H9 (cell line): ENCODE measurements at regions not wholly inside any gene's neighbourhood (a gene's known extent, or its start where the extent isn't known, plus 50 kb on each side); places are given as distances from the start of the nearest gene placed in this dataset.
A peak's percentile ranks its signal among the peaks of the same experiment; 100 is the strongest.

Experiments used
- DNase-seq: peaks from one replicate; pipeline ENCODE4 v3.0.0-alpha.2; 2017
- H2AFZ ChIP-seq: one replicate; pipeline ENCODE4 v1.6.1; 2013; ENCODE audit warnings: mild to moderate bottlenecking, low read length, control low read depth, moderate library complexity
- H2AK5ac ChIP-seq: 2 replicates; pipeline ENCODE4 v1.6.1; 2013; ENCODE audit warnings: low read length, control low read depth, mixed read lengths; ENCODE audit not compliant: insufficient read length
- H2BK120ac ChIP-seq: one replicate; pipeline ENCODE4 v1.6.1; 2013; ENCODE audit warnings: low read depth, mild to moderate bottlenecking, low read length, control low read depth, inconsistent platforms; ENCODE audit not compliant: poor library complexity, severe bottlenecking
- H2BK12ac ChIP-seq: 2 replicates; pipeline ENCODE4 v1.6.1; 2013; ENCODE audit warnings: low read length, control low read depth, mixed read lengths, low read depth; ENCODE audit not compliant: insufficient read length
- H2BK15ac ChIP-seq: 2 replicates; pipeline ENCODE4 v1.6.1; 2013; ENCODE audit warnings: low read depth, low read length, control low read depth
- H2BK20ac ChIP-seq: one replicate; pipeline ENCODE4 v1.6.1; 2013; ENCODE audit warnings: low read depth, mild to moderate bottlenecking, low read length, control low read depth, inconsistent platforms; ENCODE audit not compliant: poor library complexity, severe bottlenecking
- H2BK5ac ChIP-seq: 2 replicates; pipeline ENCODE4 v1.6.1; 2013; ENCODE audit warnings: low read length, control low read depth, mixed read lengths; ENCODE audit not compliant: insufficient read length
- H3K14ac ChIP-seq: 2 replicates; pipeline ENCODE4 v1.6.1; 2013; ENCODE audit warnings: low read length, control low read depth; ENCODE audit not compliant: insufficient read depth
- H3K18ac ChIP-seq: 2 replicates; pipeline ENCODE4 v1.6.1; 2013; ENCODE audit warnings: low read depth, mild to moderate bottlenecking, mixed read lengths, low read length, control low read depth; ENCODE audit not compliant: insufficient read length
- H3K23ac ChIP-seq: 2 replicates; pipeline ENCODE4 v1.6.1; 2013; ENCODE audit warnings: low read length, control low read depth, mixed read lengths, low read depth; ENCODE audit not compliant: insufficient read length
- H3K23me2 ChIP-seq: 2 replicates; pipeline ENCODE4 v1.6.1; 2013; ENCODE audit warnings: low read depth, mild to moderate bottlenecking, mixed read lengths, low read length, control low read depth; ENCODE audit not compliant: insufficient read length, poor library complexity, severe bottlenecking
- H3K27ac ChIP-seq: 2 replicates; pipeline ENCODE4 v1.5.1; 2013; ENCODE audit warnings: low read length, control low read depth, mixed read lengths, low read depth; ENCODE audit not compliant: insufficient read length
- H3K27me3 ChIP-seq: 2 replicates; pipeline ENCODE4 v1.6.1; 2013; ENCODE audit warnings: low read length, control low read depth, inconsistent platforms; ENCODE audit not compliant: insufficient read depth
- H3K4ac ChIP-seq: 2 replicates; pipeline ENCODE4 v1.6.1; 2013; ENCODE audit warnings: low read depth, mild to moderate bottlenecking, control low read depth, inconsistent platforms, low read length, moderate library complexity
- H3K4me1 ChIP-seq: 2 replicates; pipeline ENCODE4 v1.6.1; 2013; ENCODE audit warnings: low read length, control low read depth, inconsistent platforms; ENCODE audit not compliant: insufficient read depth
- H3K4me2 ChIP-seq: 2 replicates; pipeline ENCODE4 v1.6.1; 2013; ENCODE audit warnings: low read length, control low read depth, mixed read lengths; ENCODE audit not compliant: insufficient read length, insufficient read depth
- H3K56ac ChIP-seq: 2 replicates; pipeline ENCODE4 v1.6.1; 2013; ENCODE audit warnings: low read depth, mild to moderate bottlenecking, mixed read lengths, low read length, control low read depth; ENCODE audit not compliant: insufficient read length
- H3K79me1 ChIP-seq: 2 replicates; pipeline ENCODE4 v1.6.1; 2013; ENCODE audit warnings: low read depth, mild to moderate bottlenecking, moderate library complexity, low read length, control low read depth, inconsistent platforms; ENCODE audit not compliant: insufficient read depth, poor library complexity, severe bottlenecking
- H3K79me2 ChIP-seq: 2 replicates; pipeline ENCODE4 v1.6.1; 2013; ENCODE audit warnings: low read length, control low read depth, inconsistent platforms; ENCODE audit not compliant: insufficient read depth
- H3K9ac ChIP-seq: 2 replicates; pipeline ENCODE4 v1.6.1; 2013; ENCODE audit warnings: low read length, control low read depth, mixed read lengths; ENCODE audit not compliant: insufficient read length; ENCODE audit errors: extremely low read depth
- H3K9me3 ChIP-seq: one replicate; pipeline ENCODE4 v1.6.1; 2013; ENCODE audit warnings: low read depth, low read length, inconsistent platforms; ENCODE audit not compliant: control insufficient read depth
- H3T11ph ChIP-seq: one replicate; pipeline ENCODE4 v1.6.1; 2013; ENCODE audit warnings: mild to moderate bottlenecking, low read length, control low read depth, inconsistent platforms
- H4K20me1 ChIP-seq: one replicate; pipeline ENCODE4 v1.6.1; 2013; ENCODE audit not compliant: control insufficient read depth, insufficient read length, insufficient read depth
- H4K5ac ChIP-seq: 2 replicates; pipeline ENCODE4 v1.6.1; 2013; ENCODE audit warnings: low read depth, mild to moderate bottlenecking, mixed read lengths, low read length, control low read depth; ENCODE audit not compliant: insufficient read length
- H4K8ac ChIP-seq: replicated peaks from 2 replicates; pipeline ENCODE4 v1.6.1; 2013; ENCODE audit warnings: low read length, control low read depth, mixed read lengths, low read depth; ENCODE audit not compliant: insufficient read length
- H4K91ac ChIP-seq: 2 replicates; pipeline ENCODE4 v1.6.1; 2013; ENCODE audit warnings: low read depth, mild to moderate bottlenecking, moderate library complexity, mixed read lengths, low read length, control low read depth; ENCODE audit not compliant: insufficient read length
- H3K27ac Mint-ChIP-seq, 3 experiments: 2 replicates in 2 of 3; 3 replicates in 1 of 3; pipeline ENCODE4 v1.8.0; 2020 to 2021; ENCODE audit warnings: mixed read lengths in 3 of 3, mild to moderate bottlenecking in 1 of 3, moderate library complexity in 1 of 3
- H3K27me3 Mint-ChIP-seq: 2 replicates; pipeline ENCODE4 v1.8.0; 2021; ENCODE audit warnings: low read depth, mild to moderate bottlenecking, moderate library complexity, mixed read lengths
- H3K36me3 Mint-ChIP-seq, 3 experiments: 2 replicates in 2 of 3; 3 replicates in 1 of 3; pipeline ENCODE4 v1.8.0; 2020 to 2021; ENCODE audit warnings: low read depth in 3 of 3, mixed read lengths in 3 of 3; ENCODE audit not compliant: insufficient read depth in 1 of 3
- H3K4me1 Mint-ChIP-seq, 2 experiments: 2 replicates each; pipeline ENCODE4 v1.8.0; 2020; ENCODE audit warnings: mixed read lengths in 2 of 2
- H3K4me3 Mint-ChIP-seq, 2 experiments: 2 replicates in 1 of 2; 3 replicates in 1 of 2; pipeline ENCODE4 v1.8.0; 2020 to 2021; ENCODE audit warnings: mild to moderate bottlenecking in 2 of 2, mixed read lengths in 2 of 2, moderate library complexity in 1 of 2
- H3K9me3 Mint-ChIP-seq, 2 experiments: 2 replicates in 1 of 2; 3 replicates in 1 of 2; pipeline ENCODE4 v1.8.0; 2020; ENCODE audit warnings: mild to moderate bottlenecking in 2 of 2, mixed read lengths in 2 of 2, moderate library complexity in 1 of 2
- WGBS: extraction: QIAGEN DNeasy Blood & Tissue Kit; methylation state at CpG from one replicate; pipeline ENCODE4 v1.1.7; 2013; ENCODE audit warnings: missing lambda C conversion rate, low lambda C conversion rate, mixed read lengths; ENCODE audit not compliant: insufficient read length; ENCODE audit errors: extremely low coverage; 5-methylcytosine and 5-hydroxymethylcytosine counted together
- TF ChIP-seq, protein P1 (sequence below): fragments of 200-600 bp; sonication (generic); conservative IDR thresholded peaks from 3 replicates; pipeline ENCODE4 v1.8.0; 2021; ENCODE audit warnings: antibody characterized with exemption, mild to moderate bottlenecking

DNA sequence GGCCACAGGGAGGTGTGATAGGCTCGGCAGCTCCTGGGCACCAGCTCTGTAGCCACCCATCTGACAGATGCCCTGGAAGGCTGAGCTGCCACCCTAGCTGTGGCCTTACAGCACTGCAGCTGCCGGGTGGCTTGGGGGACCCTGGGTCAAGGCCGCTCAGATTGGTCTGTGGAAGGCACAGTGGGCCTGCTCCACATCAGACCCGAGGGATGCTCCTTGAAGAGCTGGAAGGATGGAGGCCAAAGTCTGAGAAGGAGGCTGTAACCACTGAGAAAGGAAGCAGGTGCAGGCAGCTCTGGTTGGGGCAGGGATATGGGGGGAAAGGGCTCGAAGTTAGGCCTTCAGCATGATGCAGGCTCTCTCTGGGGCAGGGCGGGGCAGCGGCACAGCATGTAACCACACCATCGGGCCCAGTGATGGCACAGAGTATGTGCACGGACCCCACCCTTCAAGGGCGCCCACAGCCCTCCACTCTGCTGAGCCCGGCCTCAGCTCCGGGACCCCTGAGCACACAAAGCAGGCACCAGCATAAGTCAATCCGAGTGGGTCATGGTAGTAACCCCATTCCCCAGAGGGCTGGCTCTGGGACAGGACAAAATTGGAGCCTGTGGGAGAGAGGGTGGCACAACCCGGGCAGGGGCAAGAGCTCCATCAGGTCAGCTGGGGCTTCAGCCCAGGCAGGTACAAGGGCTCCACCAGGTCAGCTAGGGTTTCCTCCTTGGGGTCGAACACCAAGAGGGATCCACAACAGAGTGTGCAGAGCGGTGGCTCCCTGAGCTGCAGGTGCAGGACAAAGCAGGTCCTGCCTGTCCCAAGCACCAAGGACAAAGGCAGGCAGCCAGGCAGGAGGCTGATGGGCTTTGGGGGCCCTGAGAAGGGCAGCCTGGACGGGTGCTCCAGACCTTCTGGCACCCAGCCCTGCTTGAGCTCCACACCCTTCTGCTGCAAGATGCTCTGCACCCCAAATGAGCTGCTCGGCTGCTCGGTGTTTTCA, 1511.1 kb downstream of the BRD1 start:
- Histone ChIP-seq H3K4me1 (peaks cover 3% of the 10 kb centered on the region; the same call in 1 of the 2 replicates), H2BK5ac (no peak overlapping the region), H3K4me2 (no peak overlapping the region), H2BK15ac (no peak overlapping the region), H2AFZ (no peak overlapping the region), H4K5ac (no peak overlapping the region), H4K8ac (no peak overlapping the region), H3T11ph (no peak overlapping the region), H3K9ac (no peak overlapping the region), H3K27me3 (no peaks in the 10 kb centered on the region), H3K18ac (no peak overlapping the region), H2BK12ac (no peak overlapping the region), H2BK20ac (no peak overlapping the region), H4K20me1 (no peaks in the 10 kb centered on the region), H3K27ac (no peak overlapping the region), H2AK5ac (no peak overlapping the region), H4K91ac (no peak overlapping the region), H3K9me3 (no peaks in the 10 kb centered on the region), H3K79me1 (no peaks in the 10 kb centered on the region), H3K4ac (no peak overlapping the region), H2BK120ac (no peak overlapping the region), H3K23me2 (no peaks in the 10 kb centered on the region), H3K79me2 (no peaks in the 10 kb centered on the region), H3K56ac (no peak overlapping the region), H3K23ac (no peak overlapping the region), H3K14ac (no peak overlapping the region)
- TF ChIP-seq, protein P1, sequence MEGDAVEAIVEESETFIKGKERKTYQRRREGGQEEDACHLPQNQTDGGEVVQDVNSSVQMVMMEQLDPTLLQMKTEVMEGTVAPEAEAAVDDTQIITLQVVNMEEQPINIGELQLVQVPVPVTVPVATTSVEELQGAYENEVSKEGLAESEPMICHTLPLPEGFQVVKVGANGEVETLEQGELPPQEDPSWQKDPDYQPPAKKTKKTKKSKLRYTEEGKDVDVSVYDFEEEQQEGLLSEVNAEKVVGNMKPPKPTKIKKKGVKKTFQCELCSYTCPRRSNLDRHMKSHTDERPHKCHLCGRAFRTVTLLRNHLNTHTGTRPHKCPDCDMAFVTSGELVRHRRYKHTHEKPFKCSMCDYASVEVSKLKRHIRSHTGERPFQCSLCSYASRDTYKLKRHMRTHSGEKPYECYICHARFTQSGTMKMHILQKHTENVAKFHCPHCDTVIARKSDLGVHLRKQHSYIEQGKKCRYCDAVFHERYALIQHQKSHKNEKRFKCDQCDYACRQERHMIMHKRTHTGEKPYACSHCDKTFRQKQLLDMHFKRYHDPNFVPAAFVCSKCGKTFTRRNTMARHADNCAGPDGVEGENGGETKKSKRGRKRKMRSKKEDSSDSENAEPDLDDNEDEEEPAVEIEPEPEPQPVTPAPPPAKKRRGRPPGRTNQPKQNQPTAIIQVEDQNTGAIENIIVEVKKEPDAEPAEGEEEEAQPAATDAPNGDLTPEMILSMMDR, result no peak
- H3K4me3 Mint-ChIP-seq, result no peak overlapping the region
- peaks cover 10% of the 10 kb centered on the region in 2 experiments; a peak in 4 of 5 replicates for H3K9me3 Mint-ChIP-seq
- H3K27me3 Mint-ChIP-seq, result peaks cover 24% of the 10 kb centered on the region
- peaks cover 33 to 34% of the 10 kb centered on the region in 2 experiments for H3K4me1 Mint-ChIP-seq
- H3K27ac Mint-ChIP-seq, result no peak overlapping the region
- H3K36me3 Mint-ChIP-seq, result peaks cover 2 to 8% (median 3%) of the 10 kb centered on the region in 3 experiments; a peak in 5 of 7 replicates
- no CpG with 5 or more reads among the region's 19 CpGs for WGBS
- DNase-seq, result peak; percentile 20
